Mesenchymal stem cell (in vitro differentiated cells and primary cell): ENCODE measurements at regions not wholly inside any gene's neighbourhood (a gene's known extent, or its start where the extent isn't known, plus 50 kb on each side); places are given as distances from the start of the nearest gene placed in this dataset.

Experiments
- DNase-seq: peaks from one replicate; pipeline ENCODE4 v3.0.0-alpha.2; 2013
- H2AFZ ChIP-seq: one replicate; pipeline ENCODE4 v1.6.1; 2013; ENCODE audit warnings: low read depth, mild to moderate bottlenecking, control low read depth, inconsistent platforms, low read length, moderate library complexity
- H2AK5ac ChIP-seq: 2 replicates; pipeline ENCODE4 v1.6.1; 2013; ENCODE audit warnings: low read length, moderate library complexity, mild to moderate bottlenecking, inconsistent platforms; ENCODE audit not compliant: severe bottlenecking
- H2BK120ac ChIP-seq: one replicate; pipeline ENCODE4 v1.6.1; 2013; ENCODE audit warnings: low read depth, mild to moderate bottlenecking, inconsistent platforms, low read length, moderate library complexity
- H2BK12ac ChIP-seq, 2 experiments: one replicate each; pipeline ENCODE4 v1.6.1; 2013; ENCODE audit warnings: inconsistent platforms in 2 of 2, low read length in 2 of 2, mild to moderate bottlenecking in 2 of 2, moderate library complexity in 2 of 2, control low read depth in 1 of 2
- H2BK15ac ChIP-seq: one replicate; pipeline ENCODE4 v1.6.1; 2013; ENCODE audit warnings: mild to moderate bottlenecking, low read depth, inconsistent platforms; ENCODE audit not compliant: poor library complexity, severe bottlenecking
- H2BK5ac ChIP-seq: 2 replicates; pipeline ENCODE4 v1.6.1; 2013; ENCODE audit warnings: low read depth, mild to moderate bottlenecking, low read length, control low read depth, inconsistent platforms; ENCODE audit not compliant: poor library complexity, severe bottlenecking
- H3K14ac ChIP-seq, 2 experiments: one replicate each; pipeline ENCODE4 v1.6.1; 2013; ENCODE audit warnings: inconsistent platforms in 2 of 2, low read length in 2 of 2, control low read depth in 1 of 2, mild to moderate bottlenecking in 1 of 2, moderate library complexity in 1 of 2
- H3K18ac ChIP-seq, 2 experiments: one replicate each; pipeline ENCODE4 v1.6.1; 2013; ENCODE audit warnings: inconsistent platforms in 2 of 2, low read length in 2 of 2, control low read depth in 1 of 2, low read depth in 1 of 2, mild to moderate bottlenecking in 1 of 2
- H3K23ac ChIP-seq, 2 experiments: one replicate each; pipeline ENCODE4 v1.6.1; 2013; ENCODE audit warnings: inconsistent platforms in 2 of 2, low read length in 2 of 2, mild to moderate bottlenecking in 2 of 2, moderate library complexity in 2 of 2, control low read depth in 1 of 2
- H3K27ac ChIP-seq: 2 replicates; pipeline ENCODE4 v1.5.1; 2013; ENCODE audit warnings: mild to moderate bottlenecking, moderate library complexity, low read length, control low read depth, inconsistent platforms; ENCODE audit not compliant: poor library complexity, severe bottlenecking
- H3K27me3 ChIP-seq, 2 experiments: 2 replicates each; pipeline versions ENCODE4 v1.6.1 to v1.7.0; 2013; ENCODE audit warnings: low read length in 2 of 2, mild to moderate bottlenecking in 2 of 2, moderate library complexity in 2 of 2, control low read depth in 1 of 2, inconsistent platforms in 1 of 2; ENCODE audit not compliant: control insufficient read depth in 1 of 2, insufficient read depth in 1 of 2
- H3K36me3 ChIP-seq, 2 experiments: 2 replicates each; pipeline versions ENCODE4 v1.6.1 to v1.7.0; 2013; ENCODE audit warnings: low read length in 2 of 2, control low read depth in 1 of 2, inconsistent platforms in 1 of 2, low read depth in 1 of 2, mild to moderate bottlenecking in 1 of 2; ENCODE audit not compliant: insufficient read depth in 2 of 2, control insufficient read depth in 1 of 2
- H3K4ac ChIP-seq, 2 experiments: one replicate each; pipeline ENCODE4 v1.6.1; 2013; ENCODE audit warnings: inconsistent platforms in 2 of 2, low read length in 2 of 2, mild to moderate bottlenecking in 2 of 2, moderate library complexity in 2 of 2, control low read depth in 1 of 2, low read depth in 1 of 2
- H3K4me1 ChIP-seq: 2 replicates; pipeline ENCODE4 v1.6.1; 2013; ENCODE audit warnings: low read depth, low read length, control low read depth; ENCODE audit not compliant: control insufficient read depth, insufficient read depth
- H3K4me2 ChIP-seq: 2 replicates; pipeline ENCODE4 v1.6.1; 2013; ENCODE audit warnings: low read length, mild to moderate bottlenecking, inconsistent platforms; ENCODE audit not compliant: poor library complexity, severe bottlenecking
- H3K4me3 ChIP-seq, 2 experiments: 2 replicates each; pipeline versions ENCODE4 v1.5.1 to v1.7.0; 2013; ENCODE audit warnings: low read length in 2 of 2, mild to moderate bottlenecking in 2 of 2, control low read depth in 1 of 2, low read depth in 1 of 2; ENCODE audit not compliant: insufficient read depth in 1 of 2
- H3K79me1 ChIP-seq: replicated peaks from 2 replicates; pipeline ENCODE4 v1.6.1; 2013; ENCODE audit warnings: mild to moderate bottlenecking, control low read depth, low read length, inconsistent platforms; ENCODE audit not compliant: poor library complexity, severe bottlenecking
- H3K9ac ChIP-seq: 2 replicates; pipeline ENCODE4 v1.7.0; 2013; ENCODE audit warnings: mild to moderate bottlenecking, low read length, moderate library complexity
- H3K9me3 ChIP-seq: 2 replicates; pipeline ENCODE4 v1.7.0; 2013; ENCODE audit warnings: mild to moderate bottlenecking, low read length; ENCODE audit not compliant: control insufficient read depth
- H4K8ac ChIP-seq: one replicate; pipeline ENCODE4 v1.6.1; 2013; ENCODE audit warnings: inconsistent platforms, mild to moderate bottlenecking, low read length, moderate library complexity
- H4K91ac ChIP-seq: one replicate; pipeline ENCODE4 v1.6.1; 2013; ENCODE audit warnings: mild to moderate bottlenecking, low read length, inconsistent platforms
- WGBS: methylation state at CpG from one replicate; pipeline ENCODE4 v1.1.7; 2013; ENCODE audit warnings: mixed read lengths; 5-methylcytosine and 5-hydroxymethylcytosine counted together

- 36% methylated on average over 5 of the region's 5 CpGs for WGBS
- no peak overlapping the region for H2AK5ac ChIP-seq
- H3K27ac ChIP-seq, result no peak overlapping the region
- no peak overlapping the region for H3K9ac ChIP-seq
- no peaks in the 10 kb centered on the region for H3K9me3 ChIP-seq
- no peak overlapping the region for H2BK12ac ChIP-seq
- peaks cover 2% of the 10 kb centered on the region for H3K4me1 ChIP-seq
- no peaks in the 10 kb centered on the region for H3K79me1 ChIP-seq
- H3K27me3 ChIP-seq, result peaks cover 0 to 68% of the 10 kb centered on the region in 2 experiments
- H3K18ac ChIP-seq, result no peak overlapping the region
- H3K4me3 ChIP-seq, result no peak overlapping the region
- no peak overlapping the region for H2AFZ ChIP-seq
- H4K8ac ChIP-seq, result no peak overlapping the region
- H3K4ac ChIP-seq, result no peak overlapping the region
- no peak overlapping the region for H2BK15ac ChIP-seq
- no peak overlapping the region for H3K14ac ChIP-seq
- no peaks in the 10 kb centered on the region for H3K36me3 ChIP-seq
- H2BK5ac ChIP-seq, result no peak overlapping the region
- H3K4me2 ChIP-seq, result no peak overlapping the region
- no peak for DNase-seq
- no peak overlapping the region for H4K91ac ChIP-seq
- no peak overlapping the region for H3K23ac ChIP-seq
- no peak overlapping the region for H2BK120ac ChIP-seq
Observed at GRCh38 chrX:45903781-45904201, 641.4 kb downstream of the ZNF674 start.

GRCh38 chrX:45900766-45901615 is 644.2 kb downstream of the ZNF674 start:
- Histone ChIP-seq H2BK15ac (no peak overlapping the region), H4K8ac (no peak overlapping the region), H2AK5ac (no peak overlapping the region), H3K4me2 (no peak overlapping the region), H4K91ac (no peak overlapping the region), H3K4me1 (peaks cover 2% of the 10 kb centered on the region), H3K4me3 (no peak overlapping the region), H3K9ac (no peak overlapping the region), H3K18ac (no peak overlapping the region), H3K23ac (no peak overlapping the region), H3K9me3 (no peaks in the 10 kb centered on the region), H2BK12ac (no peak overlapping the region), H3K27ac (no peak overlapping the region), H3K4ac (no peak overlapping the region), H3K79me1 (no peaks in the 10 kb centered on the region), H2AFZ (no peak overlapping the region), H3K36me3 (no peaks in the 10 kb centered on the region), H3K14ac (no peak overlapping the region), H2BK5ac (no peak overlapping the region), H3K27me3 (peaks cover 0 to 72% of the 10 kb centered on the region in 2 experiments), H2BK120ac (no peak overlapping the region)
- DNase-seq, result peak; percentile 10
- 81% methylated on average over 6 of the region's 9 CpGs for WGBS

DNA sequence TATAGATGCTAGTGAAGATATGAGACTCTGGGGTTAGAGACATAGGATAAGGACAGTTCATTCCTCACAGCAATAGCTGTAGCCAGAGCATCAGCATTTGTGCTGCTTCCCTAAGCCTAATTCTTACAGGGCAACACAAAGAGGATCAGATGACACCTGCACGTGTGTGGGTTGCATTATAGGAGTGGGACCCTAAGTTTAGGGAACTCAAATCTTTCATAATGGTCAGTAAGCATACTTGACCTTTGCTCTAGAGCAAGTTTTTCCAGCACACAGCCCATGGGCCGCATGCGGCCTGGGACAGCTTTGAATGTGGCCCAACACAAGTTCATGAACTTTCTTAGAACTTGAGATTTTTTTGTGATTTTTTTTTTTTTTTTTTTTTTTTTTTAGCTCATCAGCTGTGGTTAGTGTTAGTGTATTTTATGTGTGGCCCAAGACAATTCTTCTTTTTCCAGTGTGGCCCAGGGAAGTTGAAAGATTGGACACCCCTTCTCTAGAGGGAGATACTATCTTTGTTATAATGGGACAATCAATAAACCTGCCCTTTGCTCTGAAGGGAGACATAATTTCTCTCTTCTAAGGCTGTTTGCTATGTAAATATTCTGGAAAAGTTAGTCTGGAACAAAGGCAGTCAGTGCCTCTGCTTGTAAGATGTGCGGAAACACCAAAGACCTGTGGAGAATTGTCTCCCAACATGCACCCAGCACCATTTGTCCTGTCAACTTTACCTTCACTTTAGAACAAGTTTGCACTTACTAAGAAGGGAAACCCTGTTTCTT is 650.2 kb downstream of the ZNF674 start:
- H2AK5ac ChIP-seq, result no peak overlapping the region
- H3K4ac ChIP-seq, result no peak overlapping the region
- H3K79me1 ChIP-seq, result no peaks in the 10 kb centered on the region
- H4K91ac ChIP-seq, result no peak overlapping the region
- H2BK120ac ChIP-seq, result no peak overlapping the region
- no peak overlapping the region for H2BK15ac ChIP-seq
- no peak for DNase-seq
- no peak overlapping the region for H3K9ac ChIP-seq
- H3K27me3 ChIP-seq, result peaks cover 0 to 53% of the 10 kb centered on the region in 2 experiments
- H2BK12ac ChIP-seq, result no peak overlapping the region
- WGBS, result 93% methylated on average over 4 of the region's 4 CpGs
- H3K18ac ChIP-seq, result no peak overlapping the region
- no peak overlapping the region for H3K23ac ChIP-seq
- H3K14ac ChIP-seq, result no peak overlapping the region
- H3K27ac ChIP-seq, result no peak overlapping the region
- H3K4me1 ChIP-seq, result no peaks in the 10 kb centered on the region
- H3K4me2 ChIP-seq, result no peak overlapping the region
- no peaks in the 10 kb centered on the region for H3K36me3 ChIP-seq
- H2BK5ac ChIP-seq, result no peak overlapping the region
- H2AFZ ChIP-seq, result no peak overlapping the region
- H3K4me3 ChIP-seq, result no peak overlapping the region
- H3K9me3 ChIP-seq, result no peaks in the 10 kb centered on the region
- no peak overlapping the region for H4K8ac ChIP-seq

- no peak overlapping the region for H2BK120ac ChIP-seq
- H3K27ac ChIP-seq, result no peak overlapping the region
- H3K18ac ChIP-seq, result no peak overlapping the region
- H3K23ac ChIP-seq, result no peak overlapping the region
- no peaks in the 10 kb centered on the region for H3K36me3 ChIP-seq
- 100% methylated on average over 2 of the region's 8 CpGs for WGBS
- no peak overlapping the region for H2BK5ac ChIP-seq
- H2BK12ac ChIP-seq, result no peak overlapping the region
- no peak overlapping the region for H4K8ac ChIP-seq
- H3K4ac ChIP-seq, result no peak overlapping the region
- peaks cover 0 to 42% of the 10 kb centered on the region in 2 experiments for H3K27me3 ChIP-seq
- H4K91ac ChIP-seq, result no peak overlapping the region
- H3K9ac ChIP-seq, result no peak overlapping the region
- no peaks in the 10 kb centered on the region for H3K4me1 ChIP-seq
- no peak overlapping the region for H3K4me3 ChIP-seq
- no peaks in the 10 kb centered on the region for H3K79me1 ChIP-seq
- H3K9me3 ChIP-seq, result no peaks in the 10 kb centered on the region
- H2AFZ ChIP-seq, result no peak overlapping the region
- no peak overlapping the region for H2BK15ac ChIP-seq
- no peak for DNase-seq
- no peak overlapping the region for H3K14ac ChIP-seq
- H3K4me2 ChIP-seq, result no peak overlapping the region
- no peak overlapping the region for H2AK5ac ChIP-seq
Observed at GRCh38 chrX:45889471-45889870, 655.8 kb downstream of the ZNF674 start.
